ENCODE measurements at regions not wholly inside any gene's neighbourhood (a gene's known extent, or its start where the extent isn't known, plus 50 kb on each side); places are given as distances from the start of the nearest gene placed in this dataset.

GRCh38 chr18:44119607-44120006 is 561.1 kb upstream of the SETBP1 start:
- TF ChIP-seq, protein P1, sequence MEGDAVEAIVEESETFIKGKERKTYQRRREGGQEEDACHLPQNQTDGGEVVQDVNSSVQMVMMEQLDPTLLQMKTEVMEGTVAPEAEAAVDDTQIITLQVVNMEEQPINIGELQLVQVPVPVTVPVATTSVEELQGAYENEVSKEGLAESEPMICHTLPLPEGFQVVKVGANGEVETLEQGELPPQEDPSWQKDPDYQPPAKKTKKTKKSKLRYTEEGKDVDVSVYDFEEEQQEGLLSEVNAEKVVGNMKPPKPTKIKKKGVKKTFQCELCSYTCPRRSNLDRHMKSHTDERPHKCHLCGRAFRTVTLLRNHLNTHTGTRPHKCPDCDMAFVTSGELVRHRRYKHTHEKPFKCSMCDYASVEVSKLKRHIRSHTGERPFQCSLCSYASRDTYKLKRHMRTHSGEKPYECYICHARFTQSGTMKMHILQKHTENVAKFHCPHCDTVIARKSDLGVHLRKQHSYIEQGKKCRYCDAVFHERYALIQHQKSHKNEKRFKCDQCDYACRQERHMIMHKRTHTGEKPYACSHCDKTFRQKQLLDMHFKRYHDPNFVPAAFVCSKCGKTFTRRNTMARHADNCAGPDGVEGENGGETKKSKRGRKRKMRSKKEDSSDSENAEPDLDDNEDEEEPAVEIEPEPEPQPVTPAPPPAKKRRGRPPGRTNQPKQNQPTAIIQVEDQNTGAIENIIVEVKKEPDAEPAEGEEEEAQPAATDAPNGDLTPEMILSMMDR (IDR thresholded peaks at IDR 0.05 in 4 of 5, conservative IDR thresholded peaks at IDR 0.05 in 1 of 5), result no peak
- TF ChIP-seq POLR2A (IDR thresholded peaks at IDR 0.05), result no peak
